AG08396 (cell line): ENCODE measurements at regions not wholly inside any gene's neighbourhood (a gene's known extent, or its start where the extent isn't known, plus 50 kb on each side); places are given as distances from the start of the nearest gene placed in this dataset.
A peak's percentile ranks its signal among the peaks of the same experiment; 100 is the strongest.

Source experiments
- DNase-seq: peaks from one replicate; pipeline ENCODE4 v3.0.0; 2012; ENCODE audit warnings: low spot score, mixed read lengths

DNA sequence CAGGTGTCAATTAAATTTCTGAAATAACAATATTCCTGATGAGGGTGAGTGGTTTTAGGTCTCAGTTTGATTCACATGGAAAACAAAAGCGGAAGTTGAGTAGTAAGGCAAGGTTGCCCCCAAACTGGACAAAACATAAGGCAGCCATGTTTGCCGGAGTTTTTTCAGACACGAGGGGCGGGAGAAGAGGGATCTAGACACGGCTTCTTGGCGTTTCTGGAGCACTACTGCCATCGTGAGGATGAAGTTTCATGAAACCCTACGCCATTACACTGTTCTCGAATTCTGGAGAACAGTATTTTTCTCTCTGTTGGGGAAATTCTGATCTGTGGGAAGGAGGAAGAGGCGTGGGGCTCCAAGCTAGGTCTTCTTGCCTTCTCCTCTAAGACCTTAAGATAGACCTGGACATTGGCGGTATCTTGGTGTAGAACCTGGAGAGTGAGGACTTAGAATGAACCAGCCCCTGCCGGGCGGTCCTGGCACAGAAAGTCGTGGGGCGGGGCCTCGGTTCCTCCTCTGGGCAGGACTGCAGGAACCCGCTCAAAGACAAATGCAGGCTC lies 160.3 kb downstream of the OR13H1 start:
- peak; percentile 49 for DNase-seq

DNA sequence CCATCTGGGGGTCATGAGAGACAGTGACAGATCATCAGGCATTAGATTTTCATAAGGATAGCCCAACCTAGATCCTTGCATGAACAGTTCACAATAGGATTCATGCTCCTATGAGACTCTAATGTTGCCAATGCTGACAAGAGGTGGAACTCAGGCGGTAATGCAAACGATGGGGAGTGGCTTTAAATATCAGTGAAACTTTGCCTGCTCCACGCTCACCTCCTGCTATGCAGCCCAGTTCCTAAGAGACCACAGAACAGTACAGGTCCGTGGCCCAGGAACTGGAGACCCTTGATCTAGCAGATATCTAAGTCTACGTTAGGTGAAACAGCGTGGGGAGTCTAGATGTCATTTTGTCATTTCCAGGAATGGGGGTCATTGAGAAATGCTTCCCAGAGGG lies 165.7 kb downstream of the OR13H1 start:
- DNase-seq: no peak

DNA sequence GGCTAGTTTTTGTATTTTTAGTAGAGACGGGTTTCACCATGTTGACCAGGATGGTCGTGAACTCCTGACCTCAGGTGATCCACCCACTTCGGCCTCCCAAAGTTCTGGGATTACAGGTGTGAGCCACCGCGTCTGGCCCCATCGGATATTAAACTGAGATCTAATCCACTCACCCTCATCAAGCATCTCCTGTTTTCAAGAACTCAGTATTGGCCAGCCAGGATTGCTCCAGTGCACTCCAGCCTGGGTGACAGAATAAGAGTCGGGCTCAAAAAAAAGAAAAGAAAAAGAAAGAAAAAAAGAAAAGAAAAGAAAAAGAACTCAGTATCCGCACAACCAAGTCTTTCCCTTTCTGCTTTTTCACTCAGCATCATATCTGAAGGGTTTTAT lies 167.6 kb downstream of the OR13H1 start:
- DNase-seq: no peak

DNA sequence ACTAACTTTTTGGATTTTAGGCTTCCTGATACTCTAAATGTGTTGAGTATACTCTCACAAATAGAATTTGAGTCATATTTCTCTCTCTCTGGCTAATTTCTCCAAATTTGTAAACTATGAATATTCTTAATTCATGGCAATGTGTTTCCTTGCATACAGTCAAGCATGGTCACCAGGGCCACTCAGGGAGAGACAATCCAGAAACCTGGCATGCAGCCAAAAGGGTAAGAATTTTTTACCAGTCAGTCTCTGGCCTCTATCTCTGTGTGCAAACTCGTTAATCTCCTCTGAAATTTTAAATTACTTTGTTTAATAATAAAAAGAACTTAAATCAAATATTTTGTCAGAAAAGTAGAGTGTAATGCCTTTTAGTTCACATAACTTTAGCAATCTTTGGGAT lies 179.8 kb downstream of the OR13H1 start:
- DNase-seq: no peak

DNA sequence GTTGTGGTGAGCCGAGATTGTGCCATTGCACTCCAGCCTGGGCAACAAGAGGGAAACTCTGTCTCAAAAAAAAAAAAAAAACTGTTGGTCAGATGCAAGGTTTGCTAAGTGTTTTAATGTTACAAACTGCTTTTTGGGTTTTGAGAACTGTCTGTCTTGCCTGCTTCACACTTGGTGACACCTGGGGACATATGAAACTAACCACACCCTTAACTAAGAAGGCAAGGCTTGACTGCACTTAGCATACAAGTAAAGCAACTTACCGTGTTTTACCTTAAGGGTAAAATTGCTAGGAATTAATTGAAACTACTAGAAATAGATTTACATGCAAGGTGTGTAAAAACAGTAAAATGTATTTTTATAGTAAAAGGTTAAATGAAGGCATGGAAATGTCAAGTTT lies 180.4 kb downstream of the OR13H1 start:
- no peak for DNase-seq

DNA sequence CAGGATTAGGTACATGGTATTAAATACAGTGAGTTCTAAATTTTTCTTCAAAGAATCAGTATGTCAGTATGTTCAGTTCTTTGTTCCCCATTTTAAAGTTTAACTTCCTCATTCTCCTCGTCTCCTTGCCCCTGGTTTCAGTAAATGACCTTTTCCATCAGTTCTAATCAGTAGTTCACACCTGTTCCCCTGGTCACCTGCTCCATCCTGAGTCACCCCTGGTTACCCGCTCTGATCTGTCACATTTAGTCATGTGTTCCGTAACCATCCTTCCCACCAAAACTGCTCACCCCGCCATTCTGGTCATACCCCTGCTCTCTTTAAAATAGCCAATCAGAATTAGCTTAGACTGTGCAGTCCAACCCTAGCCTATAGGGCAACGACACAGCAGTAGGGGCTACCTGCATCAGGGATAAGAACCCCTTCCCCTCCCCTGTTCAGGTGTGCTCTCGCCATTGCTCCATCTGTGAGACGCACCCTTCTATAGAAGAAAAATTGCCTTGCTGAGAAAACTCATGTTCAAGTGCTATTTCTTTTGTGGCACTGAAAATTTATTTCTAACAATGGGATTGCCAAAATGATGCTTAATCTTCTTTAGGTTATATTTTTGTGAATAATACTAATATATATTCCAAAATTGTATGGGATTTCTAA lies 181.3 kb downstream of the OR13H1 start:
- no peak for DNase-seq

DNA sequence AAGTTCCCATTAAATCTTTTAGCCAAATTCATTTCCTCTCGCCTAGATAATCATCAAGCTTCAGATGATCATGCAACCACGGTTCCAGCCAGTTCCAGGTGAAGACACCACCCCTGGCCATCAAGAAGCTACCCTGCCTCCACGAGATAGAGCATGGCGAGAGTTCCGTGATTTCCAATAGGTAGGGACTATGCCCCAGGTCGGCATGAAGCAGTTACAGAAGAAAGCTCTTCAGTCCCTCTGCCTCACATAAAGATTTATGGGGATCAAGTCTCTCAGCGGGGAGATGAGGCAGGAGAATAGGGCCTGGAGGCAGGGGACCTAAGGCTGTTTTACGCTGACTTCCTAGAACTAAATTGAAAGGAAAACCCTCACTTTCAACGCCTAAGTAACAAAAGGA lies 183.9 kb downstream of the OR13H1 start:
- no peak for DNase-seq

DNA sequence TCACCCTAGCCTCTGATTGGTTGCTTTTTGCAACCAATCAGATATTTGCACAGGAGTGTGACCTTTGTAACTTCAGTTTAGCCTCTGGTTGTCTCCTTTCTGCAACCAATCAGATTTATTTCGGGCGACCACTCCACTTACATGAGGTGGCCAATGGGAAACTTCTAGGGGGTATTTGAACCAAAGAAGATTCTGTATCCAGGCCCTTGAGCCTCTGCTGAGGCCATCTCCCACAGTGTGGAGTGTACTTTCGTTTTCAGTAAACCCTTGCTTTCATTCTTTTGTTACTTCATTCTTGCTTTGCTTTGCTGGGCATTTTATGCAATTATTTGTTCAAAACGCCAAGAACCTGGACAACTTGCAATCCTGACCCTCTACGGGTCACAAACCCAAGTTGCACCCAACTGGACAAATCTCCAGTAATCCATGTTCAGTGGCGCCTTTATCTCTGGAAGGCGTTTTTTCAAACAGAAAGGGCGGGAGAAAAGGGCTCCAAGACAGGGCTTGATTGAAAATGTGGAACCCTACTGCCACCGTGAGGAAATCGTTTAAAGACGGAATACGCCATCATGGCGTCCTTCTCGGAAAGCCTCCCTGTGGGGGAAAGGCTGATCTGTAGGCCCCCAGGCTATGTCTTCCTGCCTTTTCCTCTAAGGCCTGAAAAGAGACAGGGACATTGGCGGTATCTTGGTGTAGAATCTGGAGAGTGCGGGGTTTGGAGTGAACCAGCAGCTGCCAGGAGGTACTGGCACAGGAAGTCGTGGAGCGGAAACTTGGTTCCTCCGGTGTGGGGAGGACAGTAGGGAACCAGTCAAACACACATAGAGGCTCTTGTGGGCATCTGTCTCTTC lies 184.6 kb downstream of the OR13H1 start:
- peak; percentile 47 for DNase-seq

DNA sequence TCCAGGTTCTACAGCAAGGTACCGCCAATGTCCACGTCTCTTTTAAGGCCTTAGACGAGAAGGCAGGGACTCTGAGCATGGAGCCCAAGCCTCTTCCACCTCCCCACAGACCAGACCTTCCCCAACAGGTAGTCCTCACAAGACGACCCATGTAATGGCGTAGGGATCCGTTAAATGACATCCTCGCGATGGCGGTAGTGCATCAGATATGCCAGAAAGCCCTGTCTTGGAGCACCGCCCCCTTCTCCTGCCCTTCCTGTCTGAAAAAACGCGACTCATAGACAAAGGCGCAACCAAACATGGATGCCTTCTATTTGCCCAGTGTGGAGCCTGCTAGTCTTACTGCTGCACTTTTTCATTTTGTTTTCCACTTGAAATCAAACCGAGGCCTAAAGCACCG lies 185.4 kb downstream of the OR13H1 start:
- peak; percentile 54 for DNase-seq

DNA sequence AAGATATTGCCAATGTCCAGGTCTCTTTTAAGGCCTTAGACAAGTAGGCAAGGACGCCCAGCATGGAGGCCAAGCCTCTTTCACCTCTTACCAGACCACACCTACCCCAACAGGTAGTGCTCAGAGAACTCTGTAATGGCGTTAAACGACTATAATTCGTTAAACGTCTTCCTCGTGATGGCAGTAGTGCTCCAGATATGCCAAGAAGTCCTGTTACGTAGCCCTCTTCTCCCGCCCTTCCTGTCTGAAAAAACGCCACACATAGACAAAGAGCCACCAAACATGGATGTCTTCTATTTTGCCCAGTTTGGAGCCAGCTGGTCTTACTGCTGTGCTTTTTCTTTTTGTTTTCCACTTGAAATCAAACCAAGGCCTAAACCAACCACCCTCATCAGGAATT lies 190.7 kb downstream of the OR13H1 start:
- peak; percentile 23 for DNase-seq

DNA sequence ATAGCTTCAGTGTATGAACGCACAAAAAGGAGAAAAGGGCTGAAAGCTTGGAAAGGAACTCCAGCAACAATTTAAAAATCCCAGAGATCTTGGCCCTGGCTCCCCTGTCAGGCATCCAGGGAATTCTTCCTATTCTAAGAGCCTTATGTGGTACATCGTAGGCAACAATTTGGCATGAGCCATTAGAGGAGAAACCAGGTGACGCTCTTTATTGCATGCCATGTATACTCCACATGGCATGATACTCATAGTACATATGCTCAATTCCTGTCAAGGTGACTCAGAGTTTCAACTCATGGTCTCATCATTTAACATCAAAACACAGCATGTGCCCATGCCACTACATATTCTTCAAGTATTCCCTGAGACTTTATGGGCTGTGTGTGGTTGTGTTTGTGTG lies 191.3 kb downstream of the OR13H1 start:
- no peak for DNase-seq

DNA sequence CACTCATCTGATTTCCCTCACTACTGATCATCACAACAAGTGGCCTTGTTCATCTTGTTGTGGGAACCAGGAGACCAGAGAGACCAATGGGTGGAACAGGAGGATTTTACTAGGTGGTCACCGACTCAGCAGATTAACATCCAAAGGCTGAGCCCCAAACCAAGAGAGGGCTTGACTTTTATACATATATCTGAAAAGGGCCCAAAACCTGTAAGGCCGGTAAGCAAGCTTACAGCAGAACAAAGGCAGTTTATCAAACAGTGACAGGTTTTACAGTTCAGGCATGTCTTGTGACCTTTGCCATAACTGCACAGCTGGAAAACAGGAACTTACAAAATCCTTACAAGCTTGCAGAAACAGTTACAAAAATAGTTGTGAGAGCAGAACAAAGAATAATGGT lies 195.9 kb downstream of the OR13H1 start:
- no peak for DNase-seq

DNA sequence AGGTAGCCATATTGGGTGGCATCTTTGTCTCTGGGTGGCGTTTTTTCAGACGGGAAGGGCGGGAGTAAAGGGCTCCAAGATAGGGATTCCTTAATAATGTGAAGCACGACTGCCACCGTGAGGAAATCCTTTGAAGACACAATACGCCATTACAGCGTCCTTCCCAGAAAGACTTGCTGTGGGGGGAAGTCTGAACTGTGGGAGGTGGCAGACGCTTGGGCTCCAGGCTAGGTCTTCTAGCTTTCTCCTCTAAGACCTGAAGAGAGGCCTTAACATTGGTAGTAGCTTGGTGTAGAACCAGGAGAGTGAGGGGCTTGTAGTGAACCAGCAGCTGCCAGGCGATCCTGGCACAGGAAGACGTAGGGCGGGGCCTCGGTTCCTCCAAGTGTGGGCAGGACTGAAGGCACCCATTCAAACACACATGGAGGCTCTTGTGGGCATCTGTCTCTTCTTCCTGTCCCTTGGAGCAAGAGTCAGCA lies 197.3 kb downstream of the OR13H1 start:
- DNase-seq: peak; percentile 18

DNA sequence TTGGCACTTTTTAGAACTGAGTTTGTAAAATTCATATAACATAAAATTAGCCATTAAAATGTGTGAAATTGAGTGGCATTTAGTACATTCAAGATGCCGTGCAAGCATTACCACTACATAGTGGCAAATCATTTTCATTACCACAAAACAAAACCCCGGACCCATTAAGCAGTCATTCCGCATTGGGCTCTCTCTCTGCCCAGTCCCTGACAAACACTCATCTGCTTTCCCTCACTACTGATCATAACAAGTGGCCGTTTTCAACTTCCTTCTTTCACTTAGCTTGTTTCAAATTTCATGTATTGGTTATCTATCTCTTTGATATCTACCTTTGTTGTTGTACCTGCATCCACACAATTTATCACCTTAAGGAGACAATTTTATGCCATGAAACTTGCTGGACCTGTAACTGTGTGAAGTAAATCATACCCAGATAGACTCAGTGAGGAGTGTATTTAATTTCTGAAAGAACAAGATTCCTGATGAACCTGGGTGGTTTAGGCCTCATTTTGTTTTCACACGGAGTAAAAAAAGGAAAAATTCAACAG lies 202.1 kb downstream of the OR13H1 start:
- DNase-seq: no peak

DNA sequence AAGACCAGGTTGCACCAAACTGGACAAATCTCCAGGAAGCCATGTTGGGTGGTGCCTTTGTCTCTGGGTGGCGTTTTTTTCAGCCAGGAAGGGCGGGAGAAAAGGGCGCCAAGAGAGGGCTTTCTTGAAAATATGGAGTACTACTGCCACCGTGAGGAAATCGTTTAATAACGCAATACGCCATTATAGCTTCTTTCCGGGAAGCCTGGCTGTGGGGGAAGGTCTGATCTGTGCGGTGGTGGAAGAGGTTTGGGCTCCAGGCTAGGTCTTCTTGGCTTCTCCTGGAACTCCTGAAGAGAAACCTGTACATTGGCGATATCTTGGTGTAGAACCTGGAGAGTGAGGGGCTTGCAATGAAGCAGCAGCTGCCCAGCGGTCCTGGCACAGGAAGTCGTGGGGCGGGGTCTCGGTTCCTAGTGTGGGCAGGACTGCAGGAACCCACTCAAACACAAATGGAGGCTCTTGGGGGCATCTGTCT lies 202.7 kb downstream of the OR13H1 start:
- DNase-seq: peak; percentile 43

DNA sequence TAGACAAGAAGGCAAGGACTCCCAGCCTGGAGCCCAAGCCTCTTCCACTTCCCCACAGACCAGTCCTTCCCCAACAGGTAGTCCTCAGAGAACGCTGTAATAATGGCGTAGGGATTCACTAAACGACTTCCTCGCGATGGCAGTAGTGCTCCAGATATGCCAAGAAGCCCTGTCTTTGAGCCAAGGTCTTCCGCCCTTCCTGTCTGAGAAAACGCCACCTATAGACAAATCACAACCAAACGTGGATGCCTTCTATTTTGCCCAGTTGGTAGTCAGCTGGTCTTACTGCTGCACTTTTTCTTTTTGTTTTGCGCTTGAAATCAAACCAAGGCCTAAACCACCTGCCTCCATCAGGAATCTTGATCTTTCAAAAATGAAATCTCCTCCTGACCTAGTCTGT lies 203.3 kb downstream of the OR13H1 start:
- DNase-seq: peak; percentile 28

DNA sequence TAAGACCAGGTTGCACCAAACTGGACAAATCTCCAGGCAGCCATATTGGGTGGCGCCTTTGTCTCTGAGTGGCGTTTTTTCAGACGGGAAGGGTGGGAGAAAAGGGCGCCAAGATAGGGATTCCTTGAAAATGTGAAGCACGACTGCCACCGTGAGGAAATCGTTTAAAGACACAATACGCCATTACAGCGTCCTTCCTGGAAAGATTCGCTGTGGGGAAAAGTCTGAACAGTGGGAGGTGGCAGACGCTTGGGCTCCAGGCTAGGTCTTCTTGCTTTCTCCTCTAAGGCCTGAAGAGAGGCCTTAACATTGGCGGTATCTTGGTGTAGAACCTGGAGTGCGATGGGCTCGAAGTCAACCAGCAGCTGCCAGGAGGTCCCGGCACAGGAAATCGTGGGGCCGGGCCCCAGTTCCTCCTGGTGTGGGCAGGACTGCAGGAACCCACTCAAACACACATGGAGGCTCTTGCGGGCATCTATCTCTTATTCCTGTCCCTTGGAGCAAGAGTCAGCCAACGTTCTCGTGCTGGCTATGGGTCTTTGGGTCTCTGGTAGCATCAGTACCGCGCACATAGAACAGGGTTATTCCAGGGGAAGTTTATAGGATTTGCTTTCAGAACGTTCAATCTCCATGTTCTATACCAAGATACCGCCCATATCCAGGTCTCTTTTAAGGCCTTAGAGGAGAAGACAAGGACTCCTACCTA lies 208.8 kb downstream of the OR13H1 start:
- no peak for DNase-seq

DNA sequence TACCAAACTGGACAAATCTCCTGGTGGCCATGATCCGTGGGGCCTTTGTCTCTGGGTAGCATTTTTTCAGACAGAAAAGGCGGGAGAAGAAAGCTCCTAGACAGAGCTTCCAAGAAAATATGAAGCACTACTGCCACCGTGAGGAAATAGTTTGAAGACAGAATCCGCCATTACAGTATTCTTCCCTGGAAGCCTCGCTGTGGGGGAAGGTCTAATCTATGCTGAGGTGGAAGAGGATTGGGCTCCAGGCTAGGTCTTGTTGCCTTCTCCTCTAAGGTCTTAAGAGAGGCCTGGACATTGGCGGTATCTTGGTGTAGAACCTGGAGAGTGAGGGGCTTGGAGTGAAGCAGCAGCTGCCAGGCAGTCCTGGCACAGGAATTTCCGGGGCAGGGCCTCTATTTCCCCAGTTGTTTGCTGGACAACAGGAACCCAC lies 218.9 kb downstream of the OR13H1 start:
- peak; percentile 34 for DNase-seq

DNA sequence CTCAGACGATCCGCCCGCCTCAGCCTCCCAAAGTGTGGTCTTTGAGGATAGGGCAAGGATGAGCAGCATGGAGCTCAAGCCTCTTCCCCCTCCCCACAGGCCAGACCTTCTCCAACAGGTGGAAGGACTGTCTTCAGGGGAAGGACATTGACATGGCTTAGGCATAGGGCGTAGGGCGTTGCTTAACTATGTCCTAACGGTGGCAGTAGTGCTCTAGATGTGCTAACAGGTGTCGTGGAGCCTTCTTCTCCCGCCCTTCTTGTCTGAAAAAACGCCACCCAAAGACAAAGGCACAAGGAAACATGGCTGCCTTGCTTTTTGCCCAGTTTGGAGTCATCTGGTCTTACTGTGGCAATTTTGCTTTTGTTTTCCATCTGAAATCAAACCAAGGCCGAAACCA lies 219.8 kb downstream of the OR13H1 start:
- peak; percentile 25 for DNase-seq

DNA sequence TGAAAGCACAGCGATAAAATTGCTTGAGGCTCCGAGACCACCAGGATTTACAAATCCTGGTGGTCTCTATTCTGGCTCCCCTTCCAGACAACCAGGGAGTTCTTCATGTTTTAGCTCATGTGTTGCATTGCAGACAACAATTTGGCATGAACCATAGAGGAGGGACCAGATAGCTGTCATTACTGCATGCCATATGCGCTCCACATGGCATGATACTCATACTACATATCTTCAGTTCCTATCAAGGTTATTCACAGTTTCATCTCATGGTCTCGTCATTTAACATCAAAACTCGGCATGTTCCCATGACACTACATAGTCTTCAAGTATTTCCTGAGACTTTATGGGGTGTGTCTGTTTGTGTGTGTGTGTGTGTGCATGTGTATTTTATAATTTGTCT lies 220.3 kb downstream of the OR13H1 start:
- DNase-seq: no peak

DNA sequence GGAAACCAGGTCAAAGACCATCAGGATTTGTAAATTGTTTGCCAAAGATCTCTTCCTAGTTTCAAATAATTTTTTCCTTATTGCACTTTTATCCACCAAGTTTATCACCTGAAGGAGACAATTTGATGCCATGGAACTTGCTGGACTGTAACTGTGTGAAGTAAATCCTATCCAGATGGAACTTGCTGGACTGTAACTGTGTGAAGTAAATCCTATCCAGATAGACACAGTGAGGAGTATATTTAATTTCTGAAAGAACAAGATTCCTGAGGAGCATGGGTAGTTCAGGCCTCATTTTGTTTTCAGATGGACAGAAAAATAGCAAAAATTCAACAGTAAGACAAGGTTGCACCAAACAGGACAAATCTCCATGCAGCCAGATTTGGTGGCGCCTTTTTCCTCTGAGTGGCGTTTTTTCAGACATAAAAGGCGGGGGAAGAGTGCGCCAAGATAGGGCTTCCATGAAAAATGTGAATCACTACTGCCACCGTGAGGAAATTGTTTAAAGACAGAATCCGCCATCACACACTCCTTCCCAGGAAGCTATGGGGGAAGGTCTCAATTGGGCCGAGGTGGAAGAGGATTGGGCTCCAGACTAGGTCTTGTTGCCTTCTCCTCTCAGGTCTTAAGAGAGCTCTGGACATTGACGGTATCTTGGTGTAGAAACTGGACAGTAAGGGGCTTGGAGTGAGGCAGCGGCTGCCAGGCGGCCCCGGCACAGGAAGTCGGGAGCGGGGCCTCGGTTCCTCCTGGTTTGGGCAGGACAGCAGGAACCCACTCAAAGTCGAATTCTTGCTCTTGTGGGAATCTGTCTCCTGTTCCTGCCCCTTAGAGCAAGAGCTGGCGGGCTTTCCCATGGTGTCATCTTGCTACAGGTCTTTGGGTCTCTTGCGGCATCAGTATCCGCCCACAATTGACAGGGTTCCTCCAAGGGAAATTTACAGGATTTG lies 234.7 kb downstream of the OR13H1 start:
- peak; percentile 30 for DNase-seq
